Right atrium auricular region (tissue), 2 donors: ENCODE measurements at regions not wholly inside any gene's neighbourhood (a gene's known extent, or its start where the extent isn't known, plus 50 kb on each side); places are given as distances from the start of the nearest gene placed in this dataset.

ENCODE experiments used
- DNase-seq: peaks from one replicate; pipeline ENCODE4 v3.0.0-alpha.2; 2019; ENCODE audit warnings: low spot score
- H3K27ac ChIP-seq, 2 donors: fragments of 200-600 bp; sonication (generic); 1 replicate in 1 of 2; 2 replicates in 1 of 2; pipeline ENCODE4 v1.5.1; 2016 to 2019
- H3K27me3 ChIP-seq, 2 donors: fragments of 200-600 bp; sonication (generic); one replicate each; pipeline versions ENCODE4 v1.5.1 to v1.6.0; 2017 to 2019
- H3K36me3 ChIP-seq: fragments of 200-600 bp; sonication (generic); one replicate; pipeline ENCODE4 v1.5.1; 2016
- H3K4me1 ChIP-seq, 2 donors: fragments of 200-600 bp; sonication (generic); one replicate each; pipeline versions ENCODE4 v1.5.1 to v1.6.0; 2017 to 2019
- H3K4me3 ChIP-seq, 2 donors: fragments of 200-600 bp; sonication (generic); 1 replicate in 1 of 2; 2 replicates in 1 of 2; pipeline ENCODE4 v1.5.1; 2017 to 2019; ENCODE audit warnings: mild to moderate bottlenecking in 1 of 2, moderate library complexity in 1 of 2
- H3K9me3 ChIP-seq, 2 donors: fragments of 200-600 bp; sonication (generic); one replicate each; pipeline ENCODE4 v1.5.1; 2019
- CTCF ChIP-seq, 2 donors: fragments of 200-600 bp; sonication (generic); IDR thresholded peaks; one replicate each; pipeline ENCODE4 v1.5.1; 2019; ENCODE audit warnings: antibody characterized with exemption in 2 of 2

- Histone ChIP-seq H3K4me1 (no peaks in the 10 kb centered on the region), H3K4me3 (no peak overlapping the region), H3K9me3 (no peaks in the 10 kb centered on the region), H3K36me3 (no peaks in the 10 kb centered on the region), H3K27ac (no peak overlapping the region), H3K27me3 (no peaks in the 10 kb centered on the region)
- no peak for DNase-seq
- no peak for TF ChIP-seq CTCF (IDR thresholded peaks at IDR 0.05)
Observed at GRCh38 chr11:37483761-37484160, 885.7 kb upstream of the RAG2 start.

- Histone ChIP-seq H3K4me3 (no peak overlapping the region), H3K27ac (no peak overlapping the region), H3K4me1 (no peaks in the 10 kb centered on the region), H3K36me3 (no peaks in the 10 kb centered on the region), H3K9me3 (no peaks in the 10 kb centered on the region), H3K27me3 (no peaks in the 10 kb centered on the region)
- DNase-seq: no peak
- no peak for TF ChIP-seq CTCF (IDR thresholded peaks at IDR 0.05)
Observed at GRCh38 chr11:37474889-37475288, 876.9 kb upstream of the RAG2 start.

- no peak for TF ChIP-seq CTCF (IDR thresholded peaks at IDR 0.05)
Observed at GRCh38 chr11:37468344-37468743, 870.3 kb upstream of the RAG2 start.

GRCh38 chr11:37465221-37465620 lies 867.2 kb upstream of the RAG2 start:
- no peak for TF ChIP-seq CTCF (IDR thresholded peaks at IDR 0.05)
- DNase-seq: no peak

More at GRCh38 chr11:37468344-37468743, 870.3 kb upstream of the RAG2 start:
- H3K27me3 ChIP-seq: no peaks in the 10 kb centered on the region
- H3K27ac ChIP-seq: no peak overlapping the region
- H3K9me3 ChIP-seq: no peaks in the 10 kb centered on the region
- no peaks in the 10 kb centered on the region for H3K4me1 ChIP-seq
- no peak overlapping the region for H3K4me3 ChIP-seq
- H3K36me3 ChIP-seq: no peaks in the 10 kb centered on the region
- no peak for DNase-seq

GRCh38 chr11:37459456-37459855 lies 861.4 kb upstream of the RAG2 start:
- TF ChIP-seq CTCF (IDR thresholded peaks at IDR 0.05): no peak
- no peaks in the 10 kb centered on the region for H3K9me3 ChIP-seq
- H3K4me1 ChIP-seq: no peaks in the 10 kb centered on the region
- H3K27me3 ChIP-seq: no peaks in the 10 kb centered on the region
- H3K27ac ChIP-seq: no peak overlapping the region
- H3K36me3 ChIP-seq: no peaks in the 10 kb centered on the region
- no peak overlapping the region for H3K4me3 ChIP-seq
- no peak for DNase-seq

More at GRCh38 chr11:37465221-37465620, 867.2 kb upstream of the RAG2 start:
- H3K4me3 ChIP-seq: no peak overlapping the region
- H3K27ac ChIP-seq: no peak overlapping the region
- no peaks in the 10 kb centered on the region for H3K36me3 ChIP-seq
- H3K9me3 ChIP-seq: no peaks in the 10 kb centered on the region
- H3K4me1 ChIP-seq: no peaks in the 10 kb centered on the region
- H3K27me3 ChIP-seq: no peaks in the 10 kb centered on the region

- H3K9me3 ChIP-seq: no peaks in the 10 kb centered on the region
- H3K4me3 ChIP-seq: no peak overlapping the region
- no peaks in the 10 kb centered on the region for H3K4me1 ChIP-seq
- H3K27me3 ChIP-seq: no peaks in the 10 kb centered on the region
- H3K27ac ChIP-seq: no peak overlapping the region
- no peaks in the 10 kb centered on the region for H3K36me3 ChIP-seq
- DNase-seq: no peak
- TF ChIP-seq CTCF (IDR thresholded peaks at IDR 0.05): no peak
Observed at GRCh38 chr11:37456746-37457145, 858.7 kb upstream of the RAG2 start.
